ENCODE measurements at regions not wholly inside any gene's neighbourhood (a gene's known extent, or its start where the extent isn't known, plus 50 kb on each side); places are given as distances from the start of the nearest gene placed in this dataset.

- ATAC-seq (ENCODE audit: low read depth), result no peak
- no peak overlapping the region for H2AFZ ChIP-seq (replicated peaks; ENCODE audit: low read length, poor library complexity)
- H4K5ac ChIP-seq (ENCODE audit: low read depth, low read length), result no peak overlapping the region
- H2AK9ac ChIP-seq (replicated peaks; ENCODE audit: low read depth, low read length, poor library complexity), result no peak overlapping the region
- H3K4me3 ChIP-seq (ENCODE audit: insufficient read depth, low read depth, low read length), result no peak overlapping the region
- TF ChIP-seq USF2 (IDR thresholded peaks at IDR 0.05; ENCODE audit: low read depth, low read length) (no peak), RFX5 (IDR thresholded peaks at IDR 0.05; ENCODE audit: low read depth, low read length) (no peak), SMC3 (IDR thresholded peaks at IDR 0.05; ENCODE audit: low read depth, low read length) (no peak), FOS (IDR thresholded peaks at IDR 0.05; ENCODE audit: low read depth, low read length) (no peak), CEBPB (IDR thresholded peaks at IDR 0.05; ENCODE audit: low read depth, low read length) (no peak), CHD1 (IDR thresholded peaks at IDR 0.05; ENCODE audit: low read depth, low read length) (no peak), NFE2L2 (IDR thresholded peaks at IDR 0.05; ENCODE audit: low read depth, low read length) (no peak), CTCF (conservative IDR thresholded peaks at IDR 0.05; ENCODE audit: low read depth, low read length) (no peak), MAZ (IDR thresholded peaks at IDR 0.05; ENCODE audit: borderline replicate concordance, low read depth, low read length) (no peak), RAD21 (IDR thresholded peaks at IDR 0.05; ENCODE audit: low read length) (no peak), MXI1 (IDR thresholded peaks at IDR 0.05; ENCODE audit: borderline replicate concordance, low read depth, low read length) (no peak), MAFK (IDR thresholded peaks at IDR 0.05; ENCODE audit: low read depth, low read length) (no peak), BHLHE40 (IDR thresholded peaks at IDR 0.05; ENCODE audit: low read depth, low read length) (no peak)
- no peak overlapping the region for H3K9ac ChIP-seq (ENCODE audit: low read depth, low read length)
- no peaks in the 10 kb centered on the region for H3K4me1 ChIP-seq (ENCODE audit: control insufficient read depth, insufficient read depth, low read length)
- H2BK20ac ChIP-seq (ENCODE audit: low read depth, low read length), result no peak overlapping the region
- no peak for DNase-seq
- POLR2A ChIA-PET (ENCODE audit: unreplicated experiment), result no interaction called here
- dilution Hi-C loops (cut with HindIII; ENCODE audit: low sequenced_read_pairs, unreplicated experiment), result no loop called here
- H3K9me1 ChIP-seq (ENCODE audit: insufficient read depth, low read length), result no peaks in the 10 kb centered on the region
- H3K27me3 ChIP-seq (ENCODE audit: control insufficient read depth, insufficient read depth, low read length), result no peaks in the 10 kb centered on the region
- no peak overlapping the region for H2BK5ac ChIP-seq (ENCODE audit: low read depth, low read length, poor library complexity, severe bottlenecking)
- in situ Hi-C loops (cut with MboI; ENCODE audit: low sequenced_read_pairs), result no loop called here
- no peak overlapping the region for H4K91ac ChIP-seq (ENCODE audit: insufficient read depth, low read depth, low read length)
- no peak overlapping the region for H3K4ac ChIP-seq (ENCODE audit: low read depth, low read length)
- H3K23ac ChIP-seq (ENCODE audit: low read depth, low read length), result no peak overlapping the region
- no peaks in the 10 kb centered on the region for H3K36me3 ChIP-seq (ENCODE audit: control insufficient read depth, insufficient read depth, low read length)
- CTCF ChIA-PET, result no interaction called here
- H3K18ac ChIP-seq (ENCODE audit: low read depth, low read length), result no peak overlapping the region
- H3K14ac ChIP-seq (replicated peaks; ENCODE audit: low read depth, low read length), result no peak overlapping the region
- WGBS, 2 experiments (ENCODE audit: extremely low coverage in 2 of 2, insufficient read length in 1 of 2), result 100% methylated on average over 1 of the region's 5 CpGs; no CpG with 5 or more reads in 1 of the 2 experiments
- H3K79me1 ChIP-seq (ENCODE audit: low read depth in 1 of 2, low read length in 2 of 2), result no peaks in the 10 kb centered on the region
- no peak overlapping the region for H4K8ac ChIP-seq (ENCODE audit: low read depth in 2 of 2, low read length in 2 of 2)
- no peak overlapping the region for H2BK15ac ChIP-seq (ENCODE audit: low read depth, low read length)
- intact Hi-C loops (cut with micrococcal nuclease), result no loop called here
- H3K4me2 ChIP-seq (ENCODE audit: low read depth, low read length), result no peak overlapping the region
- no peaks in the 10 kb centered on the region for H4K20me1 ChIP-seq (ENCODE audit: insufficient read depth, low read length)
- H3K56ac ChIP-seq (ENCODE audit: extremely low read depth, insufficient read depth, low read length), result no peak overlapping the region
- no TSS peak for BruUV-seq (replicated peaks)
- no peak overlapping the region for H2AK5ac ChIP-seq (ENCODE audit: low read depth, low read length)
- H2BK120ac ChIP-seq (ENCODE audit: low read depth, low read length), result no peak overlapping the region
- H3K9me3 ChIP-seq (ENCODE audit: control insufficient read depth, insufficient read depth, low read length), result no peaks in the 10 kb centered on the region
- H3K27ac ChIP-seq (ENCODE audit: insufficient read depth, low read length), result no peak overlapping the region
These were observed 72.7 kb upstream of the LIMCH1 start for GRCh38 chr4:41465146-41465761.

All from IMR-90 (cell line).